Activated CD8-positive, alpha-beta memory T cell treated with anti-CD3 and anti-CD28 coated beads, Interleukin-2, amount 10 ng/mL, durations not matched to agents 7 days and 5 days (primary cell): ENCODE measurements at regions not wholly inside any gene's neighbourhood (a gene's known extent, or its start where the extent isn't known, plus 50 kb on each side); places are given as distances from the start of the nearest gene placed in this dataset.

ENCODE experiments used
- ATAC-seq: fragments of 150-1000 bp; cut with Tn5 transposase; one replicate; pipeline ENCODE4 v1.10.0; 2021; ENCODE audit warnings: moderate library complexity
- CTCF ChIA-PET: fragments of 350-600 bp; sonication (Branson Sonifier 250); formaldehyde crosslinking; loops from one replicate; lab custom pipeline; 2021; ENCODE audit warnings: antibody characterized with exemption; lab: Charles Lee
- DNase-seq: peaks from one replicate; pipeline ENCODE4 v3.0.0-alpha.2; 2020
- H3K27ac Mint-ChIP-seq: one replicate; pipeline ENCODE4 v1.8.0; 2021; ENCODE audit warnings: mild to moderate bottlenecking, mixed read lengths
- H3K27me3 Mint-ChIP-seq: one replicate; pipeline ENCODE4 v1.8.0; 2021; ENCODE audit warnings: mixed read lengths
- H3K36me3 Mint-ChIP-seq: one replicate; pipeline ENCODE4 v1.8.0; 2021; ENCODE audit warnings: mild to moderate bottlenecking, mixed read lengths
- H3K4me1 Mint-ChIP-seq: one replicate; pipeline ENCODE4 v1.8.0; 2021; ENCODE audit warnings: mixed read lengths
- H3K4me3 Mint-ChIP-seq: one replicate; pipeline ENCODE4 v1.8.0; 2021; ENCODE audit warnings: mild to moderate bottlenecking, moderate library complexity, mixed read lengths
- H3K9me3 Mint-ChIP-seq: one replicate; pipeline ENCODE4 v1.8.0; 2022; ENCODE audit warnings: low read depth, mixed read lengths

DNA sequence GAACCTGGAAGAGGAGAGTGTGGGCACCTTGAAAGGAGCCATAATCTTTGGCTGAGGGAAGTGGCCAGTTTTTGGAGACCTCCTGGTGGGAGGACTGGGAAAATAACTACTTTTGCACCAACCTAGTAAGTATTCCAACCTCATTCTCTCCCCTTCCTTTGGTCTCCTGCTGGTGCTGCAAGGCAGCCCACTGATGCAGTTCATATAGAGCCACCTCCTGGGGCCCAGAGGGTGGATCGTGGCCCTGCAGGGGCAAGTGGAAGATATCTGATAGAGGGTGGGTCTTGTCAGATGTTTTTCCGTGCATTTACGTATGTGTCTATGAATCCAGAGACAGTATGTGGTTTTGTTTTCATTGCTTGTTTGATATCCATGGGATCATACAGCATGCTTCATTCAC is 172.8 kb upstream of the PITX1 start:
- peaks cover 35% of the 10 kb centered on the region for H3K27me3 Mint-ChIP-seq
- ATAC-seq: no peak
- H3K9me3 Mint-ChIP-seq: peaks cover 8% of the 10 kb centered on the region
- H3K4me3 Mint-ChIP-seq: no peak overlapping the region
- no peak overlapping the region for H3K27ac Mint-ChIP-seq
- CTCF ChIA-PET: no interaction called here
- H3K36me3 Mint-ChIP-seq: peaks cover 2% of the 10 kb centered on the region
- no peaks in the 10 kb centered on the region for H3K4me1 Mint-ChIP-seq
- peak; percentile 28 for DNase-seq

DNA sequence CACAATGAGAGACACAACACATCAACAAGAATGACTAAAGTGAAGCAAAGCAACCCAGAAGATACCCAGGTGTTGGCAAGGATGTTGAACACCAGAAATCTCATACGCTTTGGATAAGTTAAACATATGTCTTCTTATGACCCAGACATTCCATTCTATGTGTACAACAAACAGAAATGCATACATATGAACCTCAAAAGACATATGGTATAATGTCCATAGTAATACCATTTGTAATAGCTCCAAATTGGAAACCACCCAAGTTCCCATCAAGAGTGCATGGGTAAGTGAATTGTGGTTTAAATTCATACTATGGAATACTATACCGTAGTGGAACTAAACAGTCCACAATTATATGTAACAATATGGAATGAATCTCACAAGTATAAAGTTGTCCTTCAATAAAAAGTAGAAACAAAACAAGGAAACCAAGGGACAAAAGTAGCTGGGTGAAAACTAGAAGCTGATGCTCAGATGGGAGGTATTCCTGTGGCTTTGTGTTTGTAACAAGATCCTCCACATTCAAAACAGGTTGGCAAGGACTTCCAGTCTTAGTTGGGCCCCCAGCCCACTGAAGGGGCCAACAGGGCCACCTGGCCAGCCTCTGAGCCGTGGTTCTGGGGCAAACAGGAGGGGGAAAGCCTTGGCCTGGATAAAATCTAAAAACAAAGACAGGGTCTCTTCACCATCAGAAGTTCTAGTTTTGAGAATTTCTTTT is 171.8 kb upstream of the PITX1 start:
- peaks cover 2% of the 10 kb centered on the region for H3K36me3 Mint-ChIP-seq
- peaks cover 8% of the 10 kb centered on the region for H3K9me3 Mint-ChIP-seq
- peaks cover 39% of the 10 kb centered on the region for H3K27me3 Mint-ChIP-seq
- DNase-seq (peak; percentile 16), ATAC-seq (no peak)
- H3K4me1 Mint-ChIP-seq: no peaks in the 10 kb centered on the region
- CTCF ChIA-PET: interaction anchor here (1.0 to 1.7 kb wide), 3 partner anchors 14 to 288 kb away, joined by 3 to 7 read pairs (median 3); no protein-coding TSS in a partner anchor
- H3K27ac Mint-ChIP-seq: no peak overlapping the region
- H3K4me3 Mint-ChIP-seq: no peak overlapping the region

DNA sequence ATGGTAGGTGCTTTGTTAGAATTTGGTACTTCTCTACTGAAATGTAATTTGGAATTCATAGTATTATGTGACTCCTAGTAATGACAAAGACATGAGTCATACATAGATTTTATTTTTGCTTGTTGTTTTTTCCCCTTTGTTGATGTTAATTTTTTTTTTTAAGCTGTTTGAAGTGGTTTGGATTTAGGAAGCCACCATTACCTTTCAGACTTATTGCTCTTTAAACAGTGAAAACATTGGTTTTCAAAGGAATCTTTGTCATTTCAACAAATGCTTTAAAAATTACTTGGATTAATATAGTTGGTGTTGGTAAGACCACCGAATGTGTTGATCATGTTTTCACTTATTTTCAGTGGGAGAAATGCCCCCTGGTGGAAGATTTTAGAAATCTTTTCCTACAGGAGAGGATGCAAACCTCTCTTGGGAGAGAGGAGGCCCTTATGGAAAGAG is 170.1 kb upstream of the PITX1 start:
- DNase-seq (no peak), ATAC-seq (no peak)
- Mint-ChIP-seq H3K36me3 (peaks cover 2% of the 10 kb centered on the region), H3K4me1 (no peaks in the 10 kb centered on the region), H3K27ac (no peak overlapping the region), H3K4me3 (no peak overlapping the region), H3K9me3 (peaks cover 8% of the 10 kb centered on the region), H3K27me3 (peaks cover 49% of the 10 kb centered on the region)
- CTCF ChIA-PET: interaction anchor here (0.6 kb wide), 1 partner anchor 13 kb away, joined by 4 read pairs; no protein-coding TSS in a partner anchor

DNA sequence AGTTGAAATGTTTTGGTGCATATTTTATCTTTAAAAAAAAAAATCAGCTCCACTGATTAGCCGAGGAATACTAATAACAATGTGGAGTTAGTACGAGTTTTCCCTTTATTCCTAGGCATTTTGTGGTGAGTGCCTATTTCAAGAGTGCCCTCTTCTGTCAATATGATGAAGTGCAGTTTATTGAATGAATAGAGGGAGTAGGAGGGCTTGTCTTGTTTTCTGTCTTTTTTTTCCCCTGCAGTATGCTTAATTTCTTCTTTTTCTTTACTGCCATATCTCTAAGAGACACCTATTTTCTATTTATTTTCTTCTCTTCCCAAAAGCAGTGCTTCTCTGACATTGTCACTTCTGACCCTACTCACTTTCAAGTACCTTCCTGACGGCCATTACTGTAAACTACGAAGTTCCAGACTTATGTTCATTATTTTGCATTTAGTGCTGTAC is 169.6 kb upstream of the PITX1 start:
- no peak for DNase-seq
- Mint-ChIP-seq H3K27me3 (peaks cover 53% of the 10 kb centered on the region), H3K9me3 (peaks cover 8% of the 10 kb centered on the region), H3K36me3 (peaks cover 2% of the 10 kb centered on the region), H3K27ac (no peak overlapping the region), H3K4me1 (no peaks in the 10 kb centered on the region), H3K4me3 (no peak overlapping the region)
- no peak for ATAC-seq
- CTCF ChIA-PET: interaction anchor here (1.1 kb wide), 1 partner anchor 12 kb away, joined by 3 read pairs; no protein-coding TSS in a partner anchor

DNA sequence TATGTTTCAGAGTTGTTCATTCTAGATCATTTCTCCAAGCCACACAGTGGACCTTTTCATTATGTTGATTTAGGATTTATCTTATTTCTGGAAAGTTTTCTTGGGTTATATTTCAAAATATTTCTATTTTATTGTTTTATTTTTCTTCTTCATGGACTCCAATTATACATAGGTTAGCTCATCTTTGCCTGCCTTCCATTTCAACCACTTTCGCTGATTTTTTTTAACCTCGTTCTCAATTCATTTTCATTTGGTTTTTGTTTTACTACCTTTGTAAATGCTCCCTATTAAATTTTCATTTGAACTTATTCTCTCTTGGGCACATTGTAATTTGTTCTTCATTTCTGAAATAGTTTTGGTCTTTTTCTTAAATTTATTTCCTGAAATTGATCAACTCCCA is 169.0 kb upstream of the PITX1 start:
- H3K36me3 Mint-ChIP-seq: peaks cover 2% of the 10 kb centered on the region
- no peak overlapping the region for H3K27ac Mint-ChIP-seq
- no peaks in the 10 kb centered on the region for H3K4me1 Mint-ChIP-seq
- peaks cover 55% of the 10 kb centered on the region for H3K27me3 Mint-ChIP-seq
- CTCF ChIA-PET: interaction anchor here (1.1 kb wide), 1 partner anchor 11 kb away, joined by 3 read pairs; no protein-coding TSS in a partner anchor
- H3K9me3 Mint-ChIP-seq: peaks cover 8% of the 10 kb centered on the region
- DNase-seq (no peak), ATAC-seq (no peak)
- H3K4me3 Mint-ChIP-seq: no peak overlapping the region

DNA sequence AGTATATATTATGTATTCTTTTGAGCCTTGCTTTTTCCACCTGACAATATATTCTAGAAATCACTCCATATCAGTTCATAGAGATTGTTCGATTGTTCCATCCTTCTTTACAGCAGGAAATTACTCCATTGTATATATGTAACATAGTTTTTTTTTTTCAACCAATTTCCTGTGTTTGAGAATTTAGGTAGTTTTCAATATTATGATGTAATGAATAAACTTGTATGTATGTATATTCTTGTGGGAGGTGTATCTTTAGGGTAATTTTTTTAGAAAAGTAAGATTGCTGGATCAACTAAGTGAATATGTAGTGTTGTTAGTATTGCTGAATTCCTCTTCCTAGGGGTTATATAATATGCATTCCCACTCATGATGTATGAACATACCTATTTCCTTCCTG is 165.9 kb upstream of the PITX1 start:
- Mint-ChIP-seq H3K4me3 (no peak overlapping the region), H3K27me3 (peaks cover 66% of the 10 kb centered on the region), H3K27ac (no peak overlapping the region), H3K4me1 (no peaks in the 10 kb centered on the region), H3K36me3 (peaks cover 2% of the 10 kb centered on the region), H3K9me3 (peaks cover 8% of the 10 kb centered on the region)
- CTCF ChIA-PET: no interaction called here
- ATAC-seq (no peak), DNase-seq (no peak)

DNA sequence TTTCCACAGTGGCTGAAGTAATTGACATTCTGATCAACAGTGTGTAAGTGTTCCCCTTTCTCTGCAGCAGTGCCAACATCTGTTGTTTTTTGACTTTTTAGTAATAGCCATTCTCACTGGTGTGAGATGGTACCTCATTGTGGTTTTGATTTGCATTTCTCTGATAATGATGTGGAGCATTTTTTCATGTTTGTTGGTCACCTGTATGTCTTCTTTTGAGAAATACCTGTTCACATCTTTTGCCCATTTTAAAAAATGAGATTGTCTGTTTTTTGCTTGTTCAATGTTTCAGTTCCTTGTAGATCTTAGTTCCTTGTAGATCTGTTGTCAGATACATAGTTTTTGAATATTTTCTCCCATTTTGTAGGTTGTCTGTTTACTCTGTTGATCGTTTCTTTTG is 162.5 kb upstream of the PITX1 start:
- no peak for ATAC-seq
- H3K27me3 Mint-ChIP-seq: peaks cover 77% of the 10 kb centered on the region

DNA sequence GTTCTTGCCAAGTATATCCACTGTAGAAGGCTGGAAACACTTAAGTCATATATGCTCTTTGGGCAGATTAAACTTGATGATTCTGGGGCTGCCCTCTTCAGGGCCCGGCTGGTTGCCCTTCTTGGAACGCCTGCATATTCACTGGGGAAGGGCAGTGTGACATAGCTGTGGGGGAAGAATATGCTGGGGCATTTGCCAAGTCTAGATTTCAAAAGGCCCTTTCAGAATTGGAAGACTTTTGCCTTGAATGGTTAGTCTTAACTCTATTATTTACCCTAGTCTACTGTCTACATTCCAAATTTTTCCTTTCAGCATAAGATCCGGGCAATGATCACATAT is 161.2 kb upstream of the PITX1 start:
- ATAC-seq: no peak
- Mint-ChIP-seq H3K4me1 (peaks cover 3% of the 10 kb centered on the region), H3K27me3 (peaks cover 81% of the 10 kb centered on the region), H3K4me3 (no peak overlapping the region), H3K27ac (no peak overlapping the region), H3K9me3 (no peaks in the 10 kb centered on the region), H3K36me3 (no peaks in the 10 kb centered on the region)
- peak; percentile 18 for DNase-seq
- CTCF ChIA-PET: interaction anchor here (2.4 kb wide), 1 partner anchor 278 kb away, joined by 6 read pairs; no protein-coding TSS in a partner anchor

More for the DNA sequence above, 162.5 kb upstream of the PITX1 start:
- no peak for DNase-seq
- Mint-ChIP-seq H3K4me3 (no peak overlapping the region), H3K9me3 (no peaks in the 10 kb centered on the region), H3K27ac (no peak overlapping the region), H3K36me3 (no peaks in the 10 kb centered on the region), H3K4me1 (no peaks in the 10 kb centered on the region)
- CTCF ChIA-PET: no interaction called here

DNA sequence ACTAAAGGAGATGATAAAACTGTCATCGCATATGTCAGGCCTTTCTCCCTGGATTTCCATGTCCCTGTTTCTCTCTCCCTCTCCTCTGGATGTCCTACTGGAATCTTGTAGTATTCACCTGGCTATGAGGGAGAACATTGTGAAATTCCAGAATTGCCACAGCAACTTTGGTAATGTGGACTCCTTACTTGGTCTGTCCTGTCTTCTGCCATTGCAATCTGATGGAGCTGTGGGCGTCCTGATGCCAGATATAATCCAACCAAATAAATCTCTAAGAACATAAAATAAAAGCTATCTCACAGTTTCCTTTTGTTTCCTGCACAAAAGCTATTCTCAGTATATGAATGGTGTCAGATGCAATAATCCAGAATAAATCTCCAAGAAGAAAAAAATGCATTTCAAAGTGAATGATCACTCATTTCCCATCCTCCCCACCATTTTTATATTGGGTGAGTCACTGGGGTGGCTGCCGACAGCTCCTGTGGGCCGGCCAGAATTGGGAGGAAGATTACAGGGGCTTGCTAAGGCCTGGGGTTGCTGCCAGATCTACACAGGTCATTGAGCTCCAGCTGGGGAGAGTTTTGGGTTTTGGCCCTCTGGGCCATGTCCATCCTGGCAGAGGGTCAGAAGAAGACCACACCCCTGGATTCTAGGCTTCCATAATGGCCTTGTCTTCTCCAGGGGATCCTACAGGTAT is 160.7 kb upstream of the PITX1 start:
- CTCF ChIA-PET: interaction anchor here (1.2 to 2.4 kb wide), 2 partner anchors 21 to 277 kb away, joined by 3 to 6 read pairs; no protein-coding TSS in a partner anchor
- no peaks in the 10 kb centered on the region for H3K9me3 Mint-ChIP-seq
- peaks cover 3% of the 10 kb centered on the region for H3K4me1 Mint-ChIP-seq
- H3K27me3 Mint-ChIP-seq: peaks cover 81% of the 10 kb centered on the region
- no peak for ATAC-seq
- no peak overlapping the region for H3K27ac Mint-ChIP-seq
- DNase-seq: no peak
- no peak overlapping the region for H3K4me3 Mint-ChIP-seq
- no peaks in the 10 kb centered on the region for H3K36me3 Mint-ChIP-seq

DNA sequence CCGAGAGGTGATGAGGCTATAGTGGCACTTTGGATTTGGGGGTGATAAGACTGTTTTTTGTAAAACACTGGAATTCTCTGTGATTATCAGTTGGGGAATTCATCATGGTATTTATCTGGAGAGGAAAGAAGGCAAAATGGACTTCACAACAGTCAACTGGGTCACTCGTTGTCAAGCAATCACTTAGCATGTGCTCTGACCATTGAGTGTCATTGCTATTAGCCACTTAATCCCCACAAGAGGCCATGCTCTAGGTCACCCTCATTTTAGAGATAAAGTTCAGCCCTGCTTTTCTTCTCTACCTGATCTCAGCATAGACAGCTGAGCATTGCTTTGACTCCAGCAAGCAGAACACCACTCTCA is 160.1 kb upstream of the PITX1 start:
- DNase-seq (peak; percentile 23), ATAC-seq (no peak)
- Mint-ChIP-seq H3K4me1 (peaks cover 3% of the 10 kb centered on the region), H3K4me3 (no peak overlapping the region), H3K27ac (no peak overlapping the region), H3K27me3 (peaks cover 81% of the 10 kb centered on the region), H3K36me3 (no peaks in the 10 kb centered on the region), H3K9me3 (no peaks in the 10 kb centered on the region)
- CTCF ChIA-PET: interaction anchor here (1.2 to 2.4 kb wide), 2 partner anchors 20 to 277 kb away, joined by 3 to 6 read pairs; no protein-coding TSS in a partner anchor

DNA sequence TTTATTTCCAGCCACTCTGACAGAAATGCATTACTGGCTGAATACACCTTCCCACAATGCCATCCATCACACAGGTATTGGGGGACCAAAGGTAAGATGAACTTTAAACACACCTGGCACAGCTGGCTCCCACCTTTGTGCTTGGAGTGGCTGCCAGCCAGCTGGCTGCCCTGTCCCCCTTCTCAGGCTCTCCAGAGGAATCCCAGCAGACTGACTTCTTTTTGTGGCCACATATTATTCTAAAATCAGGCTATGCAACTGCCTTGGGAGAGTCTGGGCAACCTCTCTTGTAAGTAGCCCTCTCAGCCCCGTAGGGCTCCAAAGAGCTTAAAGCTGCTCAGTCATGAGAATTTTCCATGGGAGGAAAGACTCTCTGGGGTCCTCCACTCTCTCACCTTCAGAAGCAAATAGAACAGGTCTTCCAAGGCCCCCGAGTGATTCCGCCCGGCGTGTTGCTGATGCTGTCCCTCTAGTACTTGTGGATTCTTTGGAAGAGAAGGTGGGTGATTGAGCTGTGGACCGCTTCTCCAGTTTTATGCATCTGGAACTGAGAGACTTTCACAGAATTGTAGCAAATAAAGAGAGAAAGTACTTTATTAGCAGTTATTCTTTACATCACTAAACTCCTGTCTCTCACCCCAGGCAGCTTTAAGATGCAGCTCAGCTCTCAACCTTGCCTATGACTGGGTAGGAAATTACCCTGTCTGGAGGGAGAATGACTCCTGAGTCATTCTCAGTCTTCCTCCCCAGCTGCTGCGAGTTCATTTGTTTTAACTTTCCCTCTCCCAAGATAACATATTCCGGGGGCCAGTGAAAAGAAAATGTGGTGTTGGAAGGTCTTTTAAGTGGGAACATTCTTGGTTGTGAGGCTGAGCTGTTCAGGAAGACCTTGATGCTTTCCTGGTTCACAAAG is 159.4 kb upstream of the PITX1 start:
- Mint-ChIP-seq H3K9me3 (no peaks in the 10 kb centered on the region), H3K27me3 (peaks cover 81% of the 10 kb centered on the region), H3K36me3 (no peaks in the 10 kb centered on the region), H3K27ac (no peak overlapping the region), H3K4me1 (peaks cover 3% of the 10 kb centered on the region), H3K4me3 (no peak overlapping the region)
- DNase-seq (peak; percentile 34), ATAC-seq (no peak)
- CTCF ChIA-PET: interaction anchor here (1.2 to 2.4 kb wide), 2 partner anchors 19 to 276 kb away, joined by 3 to 6 read pairs; no protein-coding TSS in a partner anchor

DNA sequence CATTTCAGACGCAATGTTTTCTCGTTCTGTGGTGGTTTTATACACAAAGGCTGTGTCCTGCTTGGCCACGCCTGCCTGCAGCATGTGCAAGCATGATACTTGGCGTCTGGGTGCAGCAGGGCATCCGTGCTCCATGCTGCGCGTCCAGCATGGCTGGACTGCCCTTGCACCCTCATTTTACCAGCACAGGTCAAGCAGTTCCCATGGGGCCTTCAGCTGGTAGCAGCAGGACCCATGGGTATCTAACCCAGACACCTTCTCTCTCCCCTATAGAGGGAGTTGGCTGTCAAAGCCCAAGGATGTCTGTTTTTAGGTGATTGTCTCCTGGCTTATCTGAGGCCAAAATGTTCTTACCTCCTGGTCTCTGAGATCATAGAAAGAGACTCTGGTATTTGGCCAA is 158.3 kb upstream of the PITX1 start:
- peaks cover 3% of the 10 kb centered on the region for H3K4me1 Mint-ChIP-seq
- CTCF ChIA-PET: interaction anchor here (1.1 to 1.8 kb wide), 4 partner anchors 11 to 19 kb away, joined by 3 to 7 read pairs (median 5); no protein-coding TSS in a partner anchor
- DNase-seq (peak; percentile 19), ATAC-seq (no peak)
- no peaks in the 10 kb centered on the region for H3K9me3 Mint-ChIP-seq
- H3K4me3 Mint-ChIP-seq: no peak overlapping the region
- no peak overlapping the region for H3K27ac Mint-ChIP-seq
- H3K27me3 Mint-ChIP-seq: peaks cover 78% of the 10 kb centered on the region
- H3K36me3 Mint-ChIP-seq: no peaks in the 10 kb centered on the region
